Liver (tissue), 8 donors: ENCODE measurements at regions not wholly inside any gene's neighbourhood (a gene's known extent, or its start where the extent isn't known, plus 50 kb on each side); places are given as distances from the start of the nearest gene placed in this dataset.

Experiments used
- DNase-seq: peaks from one replicate; pipeline ENCODE4 v3.0.0-alpha.2; 2017; ENCODE audit warnings: low spot score
- H3K27ac ChIP-seq, 2 donors: one replicate each; pipeline ENCODE4 v1.7.0; 2013; ENCODE audit warnings: inconsistent platforms in 2 of 2, low read length in 2 of 2, control low read depth in 1 of 2, low read depth in 1 of 2, mild to moderate bottlenecking in 1 of 2
- H3K27me3 ChIP-seq, 4 donors: one replicate each; pipeline versions ENCODE4 v1.6.1 to v1.7.0; 2013; ENCODE audit warnings: low read length in 3 of 4, inconsistent platforms in 1 of 4, mild to moderate bottlenecking in 1 of 4, moderate library complexity in 1 of 4; ENCODE audit not compliant: control insufficient read depth in 4 of 4, insufficient read depth in 4 of 4
- H3K36me3 ChIP-seq, 4 donors: one replicate each; pipeline versions ENCODE4 v1.6.1 to v1.7.0; 2013; ENCODE audit warnings: low read length in 3 of 4, mild to moderate bottlenecking in 3 of 4, low read depth in 1 of 4, moderate library complexity in 1 of 4; ENCODE audit not compliant: control insufficient read depth in 4 of 4, insufficient read depth in 3 of 4
- H3K4me1 ChIP-seq, 4 donors: one replicate each; pipeline versions ENCODE4 v1.6.1 to v1.7.0; 2013; ENCODE audit warnings: low read length in 3 of 4, mild to moderate bottlenecking in 3 of 4, moderate library complexity in 1 of 4; ENCODE audit not compliant: control insufficient read depth in 4 of 4, insufficient read depth in 4 of 4
- H3K4me3 ChIP-seq, 3 donors: one replicate each; pipeline versions ENCODE4 v1.6.1 to v1.7.0; 2013; ENCODE audit warnings: low read length in 3 of 3, control low read depth in 1 of 3, low read depth in 1 of 3, mild to moderate bottlenecking in 1 of 3
- H3K9ac ChIP-seq, 2 donors: one replicate each; pipeline ENCODE4 v1.7.0; 2013; ENCODE audit warnings: low read length in 2 of 2, mild to moderate bottlenecking in 2 of 2, moderate library complexity in 2 of 2, control low read depth in 1 of 2, low read depth in 1 of 2
- H3K9me3 ChIP-seq, 4 donors: one replicate each; pipeline versions ENCODE4 v1.6.1 to v1.7.0; 2013; ENCODE audit warnings: low read length in 3 of 4; ENCODE audit not compliant: control insufficient read depth in 4 of 4
- ATF3 ChIP-seq: IDR thresholded peaks from 2 replicates; pipeline ENCODE4 v1.6.1; 2016; ENCODE audit warnings: antibody characterized with exemption
- FOXA1 ChIP-seq: IDR thresholded peaks from 2 replicates; pipeline ENCODE4 v1.6.1; 2016; ENCODE audit warnings: antibody characterized with exemption
- FOXA2 ChIP-seq: IDR thresholded peaks from 2 replicates; pipeline ENCODE4 v1.6.1; 2016; ENCODE audit warnings: antibody characterized with exemption
- GABPA ChIP-seq, 2 donors: IDR thresholded peaks in 1 of 2; conservative IDR thresholded peaks in 1 of 2; 2 replicates each; pipeline ENCODE4 v1.6.1; 2016; ENCODE audit warnings: antibody characterized with exemption in 2 of 2, mild to moderate bottlenecking in 1 of 2, moderate library complexity in 1 of 2
- HNF4A ChIP-seq, 2 donors: conservative IDR thresholded peaks; 2 replicates each; pipeline ENCODE4 v1.6.1; 2016; ENCODE audit warnings: antibody characterized with exemption in 2 of 2, mild to moderate bottlenecking in 2 of 2
- HNF4G ChIP-seq: IDR thresholded peaks from 2 replicates; pipeline ENCODE4 v1.6.1; 2016; ENCODE audit warnings: antibody characterized with exemption
- JUND ChIP-seq, 2 donors: IDR thresholded peaks; 2 replicates each; pipeline ENCODE4 v1.6.1; 2016; ENCODE audit warnings: antibody characterized with exemption in 2 of 2
- NR2F2 ChIP-seq: IDR thresholded peaks from 2 replicates; pipeline ENCODE4 v1.6.1; 2016; ENCODE audit warnings: antibody characterized with exemption
- RAD21 ChIP-seq, 2 donors: IDR thresholded peaks; 2 replicates each; pipeline ENCODE4 v1.6.1; 2016; ENCODE audit warnings: antibody characterized with exemption in 2 of 2, mild to moderate bottlenecking in 2 of 2
- REST ChIP-seq: IDR thresholded peaks from 2 replicates; pipeline ENCODE4 v1.6.1; 2016; ENCODE audit warnings: antibody characterized with exemption, mild to moderate bottlenecking
- RXRA ChIP-seq, 2 donors: IDR thresholded peaks; 2 replicates each; pipeline ENCODE4 v1.6.1; 2017 to 2018; ENCODE audit warnings: antibody characterized with exemption in 2 of 2, mild to moderate bottlenecking in 1 of 2
- SP1 ChIP-seq: IDR thresholded peaks from 2 replicates; pipeline ENCODE4 v1.6.1; 2018; ENCODE audit warnings: antibody characterized with exemption, mild to moderate bottlenecking
- TAF1 ChIP-seq: conservative IDR thresholded peaks from 2 replicates; pipeline ENCODE4 v1.6.1; 2016; ENCODE audit warnings: antibody characterized with exemption, mild to moderate bottlenecking
- YY1 ChIP-seq: IDR thresholded peaks from 2 replicates; pipeline ENCODE4 v1.6.1; 2016; ENCODE audit warnings: antibody characterized with exemption, mild to moderate bottlenecking
- ZBTB33 ChIP-seq: IDR thresholded peaks from 2 replicates; pipeline ENCODE4 v1.6.1; 2016; ENCODE audit warnings: antibody characterized with exemption
- WGBS: extraction: QIAGEN DNeasy Blood & Tissue Kit; methylation state at CpG from one replicate; pipeline ENCODE4 v1.1.7; 2013; 5-methylcytosine and 5-hydroxymethylcytosine counted together
- TF ChIP-seq, protein P1 (sequence below): IDR thresholded peaks from 2 replicates; pipeline ENCODE4 v1.6.1; 2016; ENCODE audit warnings: antibody characterized with exemption
- TF ChIP-seq, protein P2 (sequence below): fragments of 150-350 bp; IDR thresholded peaks from 2 replicates; pipeline ENCODE4 v1.5.1; 2017; ENCODE audit warnings: improper control_type of control experiment, low read depth, low read length; ENCODE audit not compliant: missing input control
- donor health status: healthy.
- donor health status: healthy.
- donor health status: healthy.
- donor health status: healthy.
- donor health status: healthy.

DNA sequence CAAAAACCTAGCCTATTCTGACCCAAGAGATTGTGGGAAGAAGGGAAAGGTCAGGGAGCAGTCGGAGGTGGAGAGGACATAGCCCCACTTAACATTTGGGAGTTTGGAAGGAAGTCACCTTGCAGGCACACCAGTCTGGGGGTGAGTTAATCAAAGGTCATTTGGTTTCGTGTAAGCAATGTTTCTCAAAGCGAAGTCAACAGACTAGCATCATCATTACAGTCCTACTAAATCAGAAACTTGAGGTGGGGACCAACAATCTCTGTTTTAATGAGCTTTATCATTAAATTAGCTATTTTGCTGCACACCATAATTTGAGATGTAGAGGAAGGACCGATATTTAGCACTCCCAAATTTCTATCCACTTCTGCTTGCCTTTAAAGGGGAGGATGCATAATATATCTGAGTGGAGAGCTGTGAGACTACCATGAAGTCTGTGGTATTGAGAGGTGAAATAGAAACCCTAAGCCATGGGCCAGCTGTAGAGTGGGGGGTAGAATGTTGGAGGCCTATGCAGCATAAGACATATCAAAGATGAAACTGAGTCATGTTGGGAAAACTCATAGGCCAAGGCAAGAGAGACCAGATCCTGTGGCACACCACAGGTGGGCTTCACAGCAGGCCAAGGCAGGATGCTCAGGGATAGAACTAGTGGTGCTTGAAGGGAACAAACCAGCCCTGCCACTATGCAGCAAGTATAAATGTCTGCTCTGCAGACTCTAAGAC, 141.7 kb upstream of the ANKFN1 start:
- Histone ChIP-seq H3K4me3 (no peak overlapping the region), H3K9me3 (peaks cover 0 to 3% (median 0%) of the 10 kb centered on the region in 4 donors), H3K27ac (no peak overlapping the region), H3K9ac (no peak overlapping the region), H3K27me3 (no peaks in the 10 kb centered on the region), H3K36me3 (no peaks in the 10 kb centered on the region), H3K4me1 (no peaks in the 10 kb centered on the region)
- TF ChIP-seq YY1: no peak
- no peak for TF ChIP-seq FOXA1
- no peak for TF ChIP-seq JUND (IDR thresholded peaks at IDR 0.05)
- no peak for TF ChIP-seq FOXA2
- TF ChIP-seq TAF1: no peak
- no peak for DNase-seq
- 79% methylated on average over 4 of the region's 4 CpGs for WGBS

DNA sequence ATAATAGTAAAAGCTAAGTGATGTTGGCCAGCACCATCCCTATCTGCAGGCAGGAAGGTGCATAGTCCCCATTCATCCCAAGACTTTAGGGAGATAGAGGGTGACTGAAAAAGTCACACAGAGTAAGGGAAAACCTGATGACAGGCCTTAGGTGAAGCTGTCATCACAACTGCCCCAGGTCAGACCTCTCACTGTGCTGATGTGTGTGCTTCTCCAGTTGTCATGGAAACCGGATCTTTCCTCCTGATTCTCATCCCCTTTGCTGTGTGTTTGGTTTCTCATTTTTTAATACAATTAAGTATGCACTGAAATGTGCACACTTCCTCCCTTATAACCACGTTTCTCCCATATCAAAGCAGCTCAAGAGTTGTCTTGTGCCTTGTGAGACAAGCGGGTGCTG, 135.1 kb upstream of the ANKFN1 start:
- Histone ChIP-seq H3K9me3 (peaks cover 0 to 3% (median 0%) of the 10 kb centered on the region in 4 donors), H3K27ac (no peak overlapping the region), H3K27me3 (peaks cover 0 to 8% (median 0%) of the 10 kb centered on the region in 4 donors), H3K4me3 (no peak overlapping the region), H3K4me1 (no peaks in the 10 kb centered on the region), H3K36me3 (no peaks in the 10 kb centered on the region), H3K9ac (no peak overlapping the region)
- TF ChIP-seq HNF4G: no peak
- no peak for TF ChIP-seq ZBTB33
- no peak for TF ChIP-seq REST
- TF ChIP-seq FOXA2: no peak
- TF ChIP-seq GABPA (IDR thresholded peaks at IDR 0.05 in 1 of 2, conservative IDR thresholded peaks at IDR 0.05 in 1 of 2): no peak
- TF ChIP-seq RAD21 (IDR thresholded peaks at IDR 0.05): no peak
- TF ChIP-seq NR2F2: no peak
- TF ChIP-seq FOXA1: no peak
- no peak for TF ChIP-seq SP1
- TF ChIP-seq HNF4A (conservative IDR thresholded peaks at IDR 0.05): no peak
- no peak for TF ChIP-seq TAF1
- no peak for DNase-seq
- 70% methylated on average over 3 of the region's 3 CpGs for WGBS

DNA sequence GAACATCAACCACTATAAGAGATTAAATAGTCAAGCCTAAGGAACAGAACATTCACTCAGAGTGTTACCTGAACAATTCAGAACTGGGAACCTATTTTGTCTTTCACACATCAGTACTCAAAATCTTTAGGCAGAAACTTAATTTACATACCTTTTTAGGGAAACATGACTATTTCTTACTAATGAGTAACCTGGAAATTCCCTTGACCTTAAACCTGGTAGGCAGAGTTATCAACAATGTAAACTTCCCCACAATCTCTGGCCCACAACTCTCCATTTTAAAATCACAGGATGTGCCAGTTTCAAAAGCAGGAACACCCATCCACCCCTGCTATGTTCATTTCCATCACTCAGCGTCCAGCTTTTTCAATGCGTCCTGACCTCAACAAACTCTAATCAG, 132.9 kb upstream of the ANKFN1 start:
- no peaks in the 10 kb centered on the region for H3K36me3 ChIP-seq
- H3K4me1 ChIP-seq: no peaks in the 10 kb centered on the region
- no peaks in the 10 kb centered on the region for H3K9me3 ChIP-seq
- H3K27ac ChIP-seq: no peak overlapping the region
- 56% methylated on average over 2 of the region's 2 CpGs for WGBS
- H3K27me3 ChIP-seq: peaks cover 0 to 8% (median 0%) of the 10 kb centered on the region in 4 donors
- no peak for DNase-seq
- no peak overlapping the region for H3K9ac ChIP-seq
- H3K4me3 ChIP-seq: no peak overlapping the region
- no peak for TF ChIP-seq RXRA (IDR thresholded peaks at IDR 0.05)
- no peak for TF ChIP-seq TAF1
- TF ChIP-seq FOXA1: no peak
- TF ChIP-seq ATF3: no peak
- TF ChIP-seq GABPA (IDR thresholded peaks at IDR 0.05 in 1 of 2, conservative IDR thresholded peaks at IDR 0.05 in 1 of 2): no peak
- TF ChIP-seq HNF4A (conservative IDR thresholded peaks at IDR 0.05): no peak
- no peak for TF ChIP-seq NR2F2
- TF ChIP-seq SP1: no peak
- no peak for TF ChIP-seq YY1
- TF ChIP-seq JUND (IDR thresholded peaks at IDR 0.05): no peak
- TF ChIP-seq HNF4G: no peak
- TF ChIP-seq ZBTB33: no peak
- TF ChIP-seq, protein P1, sequence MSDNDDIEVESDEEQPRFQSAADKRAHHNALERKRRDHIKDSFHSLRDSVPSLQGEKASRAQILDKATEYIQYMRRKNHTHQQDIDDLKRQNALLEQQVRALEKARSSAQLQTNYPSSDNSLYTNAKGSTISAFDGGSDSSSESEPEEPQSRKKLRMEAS: no peak
- TF ChIP-seq, protein P2, sequence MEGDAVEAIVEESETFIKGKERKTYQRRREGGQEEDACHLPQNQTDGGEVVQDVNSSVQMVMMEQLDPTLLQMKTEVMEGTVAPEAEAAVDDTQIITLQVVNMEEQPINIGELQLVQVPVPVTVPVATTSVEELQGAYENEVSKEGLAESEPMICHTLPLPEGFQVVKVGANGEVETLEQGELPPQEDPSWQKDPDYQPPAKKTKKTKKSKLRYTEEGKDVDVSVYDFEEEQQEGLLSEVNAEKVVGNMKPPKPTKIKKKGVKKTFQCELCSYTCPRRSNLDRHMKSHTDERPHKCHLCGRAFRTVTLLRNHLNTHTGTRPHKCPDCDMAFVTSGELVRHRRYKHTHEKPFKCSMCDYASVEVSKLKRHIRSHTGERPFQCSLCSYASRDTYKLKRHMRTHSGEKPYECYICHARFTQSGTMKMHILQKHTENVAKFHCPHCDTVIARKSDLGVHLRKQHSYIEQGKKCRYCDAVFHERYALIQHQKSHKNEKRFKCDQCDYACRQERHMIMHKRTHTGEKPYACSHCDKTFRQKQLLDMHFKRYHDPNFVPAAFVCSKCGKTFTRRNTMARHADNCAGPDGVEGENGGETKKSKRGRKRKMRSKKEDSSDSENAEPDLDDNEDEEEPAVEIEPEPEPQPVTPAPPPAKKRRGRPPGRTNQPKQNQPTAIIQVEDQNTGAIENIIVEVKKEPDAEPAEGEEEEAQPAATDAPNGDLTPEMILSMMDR: no peak
- TF ChIP-seq FOXA2: no peak
